GM18907 (cell line): ENCODE measurements at regions not wholly inside any gene's neighbourhood (a gene's known extent, or its start where the extent isn't known, plus 50 kb on each side); places are given as distances from the start of the nearest gene placed in this dataset.
A peak's percentile ranks its signal among the peaks of the same experiment; 100 is the strongest.

Source experiments
- ATAC-seq: cut with Tn5 transposase; IDR thresholded peaks from one replicate; pipeline ENCODE4 v1.9.1; 2021; ENCODE audit warnings: mild to moderate bottlenecking, moderate library complexity; ENCODE audit not compliant: unreplicated experiment

- ATAC-seq = no peak
Observed at GRCh38 chr18:78601349-78601748, 378.3 kb upstream of the SALL3 start.

- ATAC-seq = no peak
Observed at GRCh38 chr18:78601923-78602322, 377.7 kb upstream of the SALL3 start.

GRCh38 chr18:78602430-78602829, 377.2 kb upstream of the SALL3 start:
- no peak for ATAC-seq

GRCh38 chr18:78603102-78603983, 376.3 kb upstream of the SALL3 start:
- ATAC-seq = no peak

- no peak for ATAC-seq
Observed at GRCh38 chr18:78605255-78605654, 374.4 kb upstream of the SALL3 start.

- no peak for ATAC-seq
Observed at GRCh38 chr18:78607221-78607620, 372.4 kb upstream of the SALL3 start.

- no peak for ATAC-seq
Observed at GRCh38 chr18:78607784-78608183, 371.8 kb upstream of the SALL3 start.

- no peak for ATAC-seq
Observed at GRCh38 chr18:78610179-78610578, 369.4 kb upstream of the SALL3 start.

GRCh38 chr18:78611201-78611800, 368.3 kb upstream of the SALL3 start:
- no peak for ATAC-seq

- ATAC-seq = no peak
Observed at GRCh38 chr18:78611869-78612268, 367.7 kb upstream of the SALL3 start.

- no peak for ATAC-seq
Observed at GRCh38 chr18:78612318-78612717, 367.3 kb upstream of the SALL3 start.

GRCh38 chr18:78612801-78613200, 366.8 kb upstream of the SALL3 start:
- no peak for ATAC-seq

GRCh38 chr18:78618726-78619125, 360.9 kb upstream of the SALL3 start:
- no peak for ATAC-seq

GRCh38 chr18:78619854-78620253, 359.8 kb upstream of the SALL3 start:
- no peak for ATAC-seq

- no peak for ATAC-seq
Observed at GRCh38 chr18:78620326-78620725, 359.3 kb upstream of the SALL3 start.

GRCh38 chr18:78621141-78621755, 358.4 kb upstream of the SALL3 start:
- no peak for ATAC-seq

- ATAC-seq = no peak
Observed at GRCh38 chr18:78622251-78622906, 357.2 kb upstream of the SALL3 start.

GRCh38 chr18:78622907-78623541, 356.6 kb upstream of the SALL3 start:
- ATAC-seq = no peak

GRCh38 chr18:78624646-78625279, 354.9 kb upstream of the SALL3 start:
- no peak for ATAC-seq

- peak; percentile 49 for ATAC-seq
Observed at GRCh38 chr18:78625847-78626246, 353.8 kb upstream of the SALL3 start.
